GM21529 (cell line): ENCODE measurements at regions not wholly inside any gene's neighbourhood (a gene's known extent, or its start where the extent isn't known, plus 50 kb on each side); places are given as distances from the start of the nearest gene placed in this dataset.
"Not testable (repeated sequence)": the region's sequence is repeated elsewhere in the genome, so short reads cannot be mapped to it uniquely, and the experiment has no call there.

Experiments
- ATAC-seq: cut with Tn5 transposase; IDR thresholded peaks from one replicate; pipeline ENCODE4 v1.9.1; 2021; ENCODE audit not compliant: unreplicated experiment

- ATAC-seq: not testable (repeated sequence)
These were observed 205.9 kb downstream of the LAT start for GRCh38 chr16:29190553-29191431.

DNA sequence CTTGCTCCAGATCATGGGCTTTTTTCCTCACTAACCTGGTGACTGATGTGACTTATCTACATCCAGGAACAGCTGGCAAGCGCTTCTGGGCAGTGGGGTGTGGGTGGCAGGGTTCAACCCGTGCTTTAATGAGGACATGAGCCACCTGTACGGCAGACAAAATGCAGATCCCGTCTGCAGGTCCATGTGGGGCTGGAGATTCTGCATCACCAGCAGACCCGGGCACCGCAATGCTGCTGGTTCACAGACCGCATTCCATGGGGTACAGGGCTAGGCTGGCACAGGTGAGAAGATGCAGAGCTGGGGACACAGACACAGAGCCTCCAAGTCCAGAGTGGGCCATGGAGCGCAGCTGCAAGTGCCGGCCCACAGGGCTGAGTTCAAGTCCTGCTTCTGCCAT, 204.0 kb downstream of the LAT start:
- ATAC-seq: not testable (repeated sequence)

DNA sequence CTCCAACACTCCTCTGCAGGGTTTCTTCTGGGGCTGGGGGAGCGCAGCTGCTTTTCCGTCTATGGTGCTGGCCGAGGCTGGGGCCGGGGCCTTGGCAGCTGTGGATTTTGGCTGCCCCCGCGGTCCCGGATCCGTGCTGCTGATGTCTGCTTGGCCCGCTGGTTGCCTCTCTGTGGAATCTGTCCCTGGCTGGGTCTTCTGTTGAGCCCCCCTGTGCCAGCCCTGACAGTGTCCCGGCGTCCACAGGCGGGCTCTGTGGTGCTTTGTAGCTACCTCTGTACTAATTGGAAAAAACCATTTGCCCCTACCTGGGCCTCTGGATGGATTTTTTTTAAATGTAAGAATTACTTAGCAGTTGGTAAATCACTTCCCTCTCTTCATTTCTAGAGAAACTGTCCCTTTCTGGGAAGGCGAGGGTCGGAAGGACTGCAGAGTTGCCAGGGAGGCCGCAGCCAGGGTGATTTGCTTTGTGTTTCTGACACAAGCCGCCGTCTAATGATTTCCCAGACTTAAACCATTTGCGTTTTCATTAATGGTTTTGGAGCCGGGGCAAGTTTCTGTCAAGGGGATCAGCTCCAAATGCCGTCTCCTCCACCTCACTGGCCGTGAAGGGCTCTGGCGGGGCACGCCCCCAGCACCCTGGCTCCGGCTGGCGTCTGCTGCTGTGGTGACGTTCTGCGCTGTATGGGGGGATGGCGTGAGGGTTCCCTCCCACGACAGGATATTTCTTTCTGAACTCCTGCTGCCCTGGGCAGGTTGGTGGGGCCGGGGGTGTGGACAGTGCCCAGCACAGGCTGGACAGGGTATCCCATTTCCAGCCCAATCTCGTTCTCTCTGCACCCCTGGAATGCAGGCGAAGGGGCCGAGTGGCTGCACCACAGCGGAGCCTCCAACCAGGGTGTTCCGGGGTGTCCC, 201.7 kb downstream of the LAT start:
- not testable (repeated sequence) for ATAC-seq

- not testable (repeated sequence) for ATAC-seq
These were observed 201.0 kb downstream of the LAT start for GRCh38 chr16:29185872-29186271.

GRCh38 chr16:29184738-29185438, 200.0 kb downstream of the LAT start:
- not testable (repeated sequence) for ATAC-seq

DNA sequence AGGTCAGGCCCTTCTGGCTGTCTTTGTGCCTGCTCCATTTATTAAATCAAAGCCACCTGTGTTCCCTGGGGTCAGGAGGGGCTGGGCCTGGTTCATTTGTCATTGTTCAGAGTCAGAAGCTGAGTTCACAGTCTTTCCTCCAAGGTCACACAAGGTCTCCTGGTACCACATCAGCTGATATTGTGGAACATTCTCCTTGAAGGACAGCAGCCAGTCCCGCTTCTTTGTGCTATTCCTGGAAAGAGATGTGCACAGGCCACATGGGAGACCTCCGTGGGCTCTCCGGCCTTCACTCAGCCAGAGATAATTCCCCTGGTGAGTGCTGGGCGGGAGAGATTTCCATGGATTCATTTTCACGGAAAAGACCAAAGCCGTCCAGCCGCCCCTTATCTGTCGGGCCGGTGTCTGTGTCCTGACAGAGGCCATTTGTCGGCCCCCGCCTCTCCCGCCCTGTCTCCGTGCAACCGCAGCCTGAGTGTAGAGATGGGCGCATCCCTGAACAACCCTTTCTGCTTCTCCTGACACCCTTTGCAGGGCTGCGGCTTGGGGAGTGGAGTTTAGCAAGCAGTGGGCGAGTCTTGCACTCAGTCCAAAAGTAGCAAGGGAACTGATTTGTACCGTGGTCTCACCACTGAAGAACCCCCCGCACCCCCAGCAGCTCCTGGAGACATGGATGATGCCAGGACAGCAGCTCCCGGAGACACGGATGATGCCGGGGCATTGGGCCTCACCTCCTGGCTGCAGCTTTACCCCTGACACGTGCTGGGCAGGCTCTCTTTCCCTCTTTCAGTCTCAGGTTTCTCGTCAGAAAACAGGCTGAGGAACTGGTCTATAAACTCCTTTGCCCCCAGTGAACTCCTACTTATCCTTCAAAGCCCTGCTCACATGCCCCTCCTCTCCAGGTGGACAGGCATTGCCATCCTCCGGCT, 198.4 kb downstream of the LAT start:
- ATAC-seq: not testable (repeated sequence)

DNA sequence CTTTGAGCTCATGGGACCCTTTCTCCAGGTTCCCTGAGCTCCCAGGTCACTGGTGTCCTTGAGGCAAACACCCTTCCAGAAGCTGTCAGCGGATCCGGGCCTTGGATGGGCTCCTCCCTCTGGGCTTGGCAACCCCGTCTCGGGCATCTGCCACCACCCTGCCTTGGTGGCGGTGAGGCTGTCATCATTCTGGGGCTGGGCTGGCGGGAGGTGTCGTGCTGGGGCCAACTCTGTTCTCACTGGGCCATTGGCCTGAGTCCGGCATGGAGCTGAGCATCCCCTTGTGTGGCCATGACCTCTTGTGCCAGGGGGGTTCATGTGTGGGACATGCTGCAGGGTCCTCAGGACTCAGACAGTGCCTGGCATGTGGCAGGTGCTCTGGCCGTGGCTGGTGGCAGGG, 197.6 kb downstream of the LAT start:
- ATAC-seq: no peak

GRCh38 chr16:29181921-29182411, 197.1 kb downstream of the LAT start:
- ATAC-seq: not testable (repeated sequence)

GRCh38 chr16:29181254-29181780, 196.5 kb downstream of the LAT start:
- ATAC-seq: not testable (repeated sequence)

- ATAC-seq: not testable (repeated sequence)
These were observed 195.4 kb downstream of the LAT start for GRCh38 chr16:29180206-29180600.

DNA sequence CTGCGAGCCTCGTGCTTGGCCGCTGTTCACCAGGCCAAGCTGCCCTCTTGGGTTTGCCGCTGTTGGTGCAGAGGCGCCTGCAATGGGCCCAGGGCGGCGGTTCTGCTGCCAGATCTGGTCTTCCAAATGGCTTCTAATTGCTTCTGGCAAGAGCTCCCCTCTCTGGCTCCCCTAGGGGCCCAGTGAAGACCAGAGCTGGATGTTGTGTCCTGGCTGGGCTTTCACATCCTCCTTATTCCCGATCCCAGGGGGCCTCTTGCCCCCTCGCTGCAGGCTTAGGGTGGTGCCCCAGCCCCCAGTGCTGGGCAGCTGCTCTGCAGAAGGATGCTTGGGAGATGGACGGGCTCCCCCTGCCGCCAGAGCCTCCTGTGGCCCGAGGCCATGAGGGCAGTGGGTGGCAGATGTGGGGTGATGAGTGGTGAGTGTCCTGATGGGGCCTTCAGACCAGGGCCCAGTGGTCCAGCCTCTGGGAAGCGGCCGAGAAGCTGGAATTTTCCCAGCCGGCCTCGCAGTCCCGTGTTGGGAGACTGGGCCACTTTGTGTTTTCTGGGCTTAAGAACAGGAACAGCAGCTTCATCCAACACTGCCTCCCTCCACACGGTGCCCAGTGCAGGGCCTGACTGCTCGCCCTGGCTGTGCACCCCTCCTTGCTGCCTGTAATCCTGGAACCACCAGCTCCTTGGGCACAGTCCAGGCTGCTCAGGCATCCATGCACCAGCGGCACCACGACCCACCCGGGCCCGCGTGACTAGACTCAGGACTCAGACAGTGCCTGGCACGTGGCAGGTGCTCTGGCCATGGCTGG, 194.8 kb downstream of the LAT start:
- ATAC-seq: not testable (repeated sequence)

GRCh38 chr16:29177888-29178726, 193.3 kb downstream of the LAT start:
- ATAC-seq: not testable (repeated sequence)

DNA sequence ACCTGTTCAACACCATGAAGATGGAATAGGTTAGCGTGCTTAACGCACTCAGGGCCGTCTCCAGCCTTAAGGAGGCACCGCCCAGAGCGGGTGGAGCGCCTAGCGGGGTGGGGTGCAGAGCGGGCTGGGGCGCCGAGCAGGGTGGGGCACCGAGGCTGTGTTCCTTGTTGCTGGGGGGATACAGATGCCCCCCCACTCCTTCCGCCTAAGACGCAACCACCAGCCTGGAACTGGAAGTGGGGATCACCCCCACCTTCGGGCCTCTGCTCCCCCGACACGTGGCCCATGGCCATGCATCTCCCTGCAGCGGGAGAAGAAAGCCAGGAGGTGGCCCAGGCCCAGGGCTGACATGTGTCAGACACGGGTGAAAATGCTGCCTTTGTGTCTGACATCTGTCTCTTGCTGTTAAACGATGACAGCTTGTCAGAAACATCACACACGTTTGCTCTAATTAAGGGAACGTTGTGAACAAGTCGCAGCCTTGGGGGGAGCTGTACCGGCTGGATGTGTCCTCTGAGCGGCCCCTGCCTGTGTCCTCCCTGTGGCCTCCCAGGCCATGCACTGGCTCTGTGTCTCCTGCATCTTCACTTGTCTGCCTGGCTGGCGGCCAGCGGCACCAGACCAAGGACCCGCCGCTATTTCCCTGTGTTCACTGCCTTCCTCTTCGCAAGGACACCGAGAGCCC, 192.5 kb downstream of the LAT start:
- ATAC-seq: not testable (repeated sequence)

DNA sequence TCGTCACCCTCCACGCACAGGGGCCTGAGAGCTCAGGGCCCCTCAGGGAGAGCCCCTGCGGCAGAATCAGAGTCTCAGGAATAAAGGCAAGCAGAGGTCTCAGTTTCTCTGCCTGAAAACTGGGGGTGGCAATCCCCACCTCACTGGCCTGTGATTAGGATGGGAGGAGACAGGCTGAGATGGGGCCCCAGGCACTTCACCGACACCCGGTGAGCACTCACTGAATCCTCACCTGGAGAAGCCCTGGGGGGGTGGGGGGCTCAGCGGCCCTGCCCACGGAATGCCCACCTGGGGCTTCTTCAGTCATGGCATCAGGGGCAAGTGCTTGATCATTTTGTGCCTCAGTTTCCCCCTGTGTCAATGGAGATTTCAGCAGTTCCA, 192.0 kb downstream of the LAT start:
- ATAC-seq: not testable (repeated sequence)

DNA sequence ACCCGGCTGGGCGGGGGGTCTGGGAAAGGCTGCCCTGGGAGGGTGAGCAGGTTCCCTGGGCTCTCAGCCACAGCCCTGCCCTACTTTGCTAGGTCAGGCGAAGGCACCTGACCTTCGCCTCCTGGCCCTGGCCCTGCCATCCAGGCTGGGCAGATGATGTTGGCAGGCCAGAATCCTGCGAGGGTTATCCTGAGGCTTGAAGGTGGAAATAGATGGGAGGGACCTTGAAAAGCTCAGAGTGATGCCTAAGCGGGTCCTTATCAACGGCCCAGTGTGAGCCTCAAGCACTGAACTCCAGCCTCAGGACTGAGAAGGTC, 191.3 kb downstream of the LAT start:
- ATAC-seq: not testable (repeated sequence)

DNA sequence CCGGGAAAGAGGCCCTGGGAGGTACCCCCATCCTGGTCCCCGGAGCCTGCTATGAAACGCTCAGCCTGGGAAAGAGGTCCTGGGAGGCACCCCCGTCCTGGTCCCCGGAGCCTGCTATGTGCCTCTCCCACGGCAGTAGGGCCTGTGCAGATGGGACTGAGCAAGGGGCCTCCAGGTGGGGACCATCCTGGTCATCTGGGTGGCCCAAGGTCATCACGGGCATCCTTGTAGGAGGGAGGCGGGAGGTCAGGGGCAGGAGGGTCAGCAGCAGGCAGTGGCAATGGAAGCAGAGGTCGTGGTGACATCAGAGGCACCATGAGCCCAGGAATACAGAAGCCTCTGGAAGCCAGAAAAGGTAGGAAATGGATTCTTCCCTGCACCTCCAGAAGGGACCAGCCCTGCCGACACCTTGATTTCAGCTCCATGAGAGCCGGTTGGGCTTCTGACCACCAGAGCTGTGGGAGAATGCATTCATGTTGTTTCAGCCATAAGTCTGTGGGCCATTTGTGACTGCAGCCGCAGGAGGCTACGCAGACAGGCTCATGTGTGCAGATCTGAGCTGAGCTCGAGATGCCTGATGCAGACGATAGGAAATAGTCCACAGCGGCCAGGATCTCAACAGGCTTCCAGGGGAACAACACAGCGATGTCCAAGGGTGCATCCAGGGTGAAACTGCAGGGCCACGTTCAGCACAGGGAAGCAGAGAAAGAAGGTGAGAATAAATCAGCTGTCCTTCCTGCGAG, 190.7 kb downstream of the LAT start:
- ATAC-seq: not testable (repeated sequence)
